ENCODE measurements at regions not wholly inside any gene's neighbourhood (a gene's known extent, or its start where the extent isn't known, plus 50 kb on each side); places are given as distances from the start of the nearest gene placed in this dataset.
"Not testable (repeated sequence)": the region's sequence is repeated elsewhere in the genome, so short reads cannot be mapped to it uniquely, and the experiment has no call there.

DNA sequence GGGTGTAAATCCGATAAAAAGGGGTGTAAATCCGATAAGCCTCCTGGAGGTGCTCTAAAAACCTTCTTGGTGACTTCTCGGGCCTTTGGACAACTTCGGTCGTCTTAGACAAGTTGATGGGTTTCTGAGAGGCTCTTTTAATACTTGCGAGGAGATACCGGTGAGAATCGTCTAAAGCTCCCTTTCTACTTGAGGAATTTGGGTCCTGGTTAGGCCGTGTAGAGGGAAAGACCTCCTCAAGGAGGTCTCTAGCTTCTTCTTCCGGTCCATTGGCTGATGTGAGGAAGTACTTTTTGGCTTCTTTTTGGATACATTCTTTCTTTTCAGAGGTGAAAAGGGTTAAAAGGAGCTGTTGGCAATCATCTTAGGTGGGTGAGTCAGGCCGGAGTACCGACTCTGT lies 128.5 kb downstream of the ART5 start:
- DNase-seq, result not testable (repeated sequence)

DNA sequence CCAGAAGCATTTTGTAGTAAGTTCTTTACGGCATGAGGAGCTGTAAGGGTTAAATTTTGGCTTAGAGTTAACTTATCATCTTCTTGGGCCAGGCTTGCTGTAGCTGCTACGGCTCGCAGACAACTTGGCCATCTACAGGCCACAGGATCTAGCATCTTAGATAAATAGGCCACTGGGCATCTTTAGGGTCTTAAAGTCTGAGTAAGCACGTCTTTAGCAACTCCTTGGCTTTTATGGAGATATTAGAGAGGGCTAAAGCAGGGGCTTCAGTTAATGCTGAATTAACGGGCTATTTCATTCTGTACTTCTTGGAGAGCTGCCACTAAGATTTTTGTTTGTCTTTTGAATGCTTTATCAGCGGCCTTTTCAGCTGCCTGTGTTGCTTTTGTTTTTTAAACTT lies 129.0 kb downstream of the ART5 start:
- DNase-seq, result not testable (repeated sequence)

DNA sequence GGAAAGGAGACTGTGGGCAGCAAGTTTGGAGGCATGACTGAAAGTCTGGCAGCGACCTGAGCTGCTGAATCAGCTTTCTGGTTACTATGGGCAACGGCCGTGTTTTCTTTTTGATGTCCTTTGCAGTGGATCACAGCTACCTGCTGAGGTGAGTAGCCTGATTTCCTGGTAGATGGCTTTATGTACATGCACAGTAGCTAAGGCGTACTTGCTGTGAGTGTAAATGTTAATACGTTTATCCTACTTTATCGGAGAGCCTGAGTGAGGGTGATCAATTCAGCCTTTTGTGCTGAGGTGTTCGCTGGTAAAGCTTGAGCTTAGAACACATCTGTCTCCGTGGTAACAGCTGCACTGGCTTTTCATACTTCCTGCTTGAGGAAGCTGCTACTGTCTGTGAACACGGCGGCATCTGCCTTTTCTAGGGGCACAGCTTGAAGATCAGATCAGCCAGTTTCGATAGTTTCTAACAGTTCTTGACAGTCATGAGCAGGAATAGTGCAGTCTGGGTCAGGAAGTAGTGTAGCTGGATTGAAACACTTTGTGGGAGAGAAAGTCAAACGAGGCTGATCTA lies 129.6 kb downstream of the ART5 start:
- not testable (repeated sequence) for DNase-seq

DNA sequence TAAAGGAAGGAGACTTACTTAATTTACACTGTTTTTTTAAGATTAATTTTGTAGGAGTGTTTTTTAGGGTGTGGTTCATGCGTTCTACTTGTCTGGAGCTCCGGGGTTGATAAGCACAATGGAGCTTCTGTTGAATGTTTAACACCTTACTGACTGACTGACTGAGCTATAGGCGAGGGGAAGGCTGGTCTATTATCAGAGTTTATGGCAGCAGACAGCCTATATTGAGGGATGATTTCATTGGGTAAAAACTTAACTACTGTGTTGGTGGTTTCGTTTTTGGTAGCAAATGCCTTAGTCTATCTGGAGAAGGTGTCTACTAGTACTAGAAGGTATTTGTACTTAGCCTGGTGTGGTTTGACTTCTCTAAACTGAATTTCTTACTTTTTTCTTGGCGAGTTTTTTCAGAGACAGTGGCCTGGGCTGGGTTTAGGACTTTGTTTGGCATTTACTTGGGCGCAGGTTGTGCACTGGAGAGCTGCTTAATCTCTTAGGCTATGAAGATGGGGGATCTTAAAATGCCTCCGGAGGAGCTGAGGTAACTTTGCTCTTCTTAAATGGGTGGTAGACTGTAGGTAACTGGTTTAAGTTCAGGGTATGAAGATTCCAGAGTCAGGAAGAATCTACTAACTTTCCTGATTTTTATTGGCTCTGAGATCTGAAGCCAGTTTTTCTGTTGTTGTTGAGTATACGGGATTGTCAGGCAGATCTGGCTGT lies 130.2 kb downstream of the ART5 start:
- not testable (repeated sequence) for DNase-seq

DNA sequence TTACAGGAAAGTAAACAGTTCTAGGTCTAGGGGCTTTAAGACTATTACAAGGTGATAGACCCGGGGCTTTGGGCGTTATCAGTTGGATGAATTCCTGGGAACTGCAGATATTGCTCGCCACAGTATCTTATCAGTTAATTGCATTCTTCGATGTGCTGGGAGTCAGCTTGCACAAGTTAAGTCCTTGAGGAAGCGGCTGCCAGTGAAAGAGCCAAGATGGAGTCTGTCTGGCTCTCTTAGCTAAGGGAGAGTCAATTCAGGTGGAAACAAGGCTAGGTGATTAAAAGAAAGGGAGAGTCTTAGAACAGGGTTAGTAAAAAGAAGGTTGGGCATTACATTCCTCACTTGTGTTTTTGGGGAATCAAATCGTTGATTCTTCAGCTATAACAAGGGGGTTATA lies 130.6 kb upstream of the ZNF195 start:
- not testable (repeated sequence) for DNase-seq

DNA sequence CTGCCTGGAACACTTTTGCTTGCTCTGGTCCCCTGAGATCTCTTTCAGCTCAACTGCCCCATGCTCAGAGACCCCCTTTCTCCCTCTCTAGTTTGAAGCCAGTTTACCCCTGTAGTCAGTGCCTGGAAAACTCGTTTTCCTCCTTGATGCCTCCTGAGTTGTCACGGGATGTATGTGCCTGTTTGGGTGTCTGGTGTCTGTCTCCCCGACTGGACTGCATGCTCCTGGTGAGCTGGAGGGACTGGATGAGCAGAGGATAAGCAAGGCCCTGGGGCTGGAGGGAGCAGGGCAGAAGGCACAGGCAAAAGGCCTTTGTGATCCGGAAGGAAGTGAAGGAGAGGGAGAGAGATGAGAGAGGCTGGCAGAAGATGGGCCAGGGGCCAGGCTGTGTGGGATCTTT lies 120.3 kb upstream of the ZNF195 start:
- DNase-seq, result not testable (repeated sequence)

DNA sequence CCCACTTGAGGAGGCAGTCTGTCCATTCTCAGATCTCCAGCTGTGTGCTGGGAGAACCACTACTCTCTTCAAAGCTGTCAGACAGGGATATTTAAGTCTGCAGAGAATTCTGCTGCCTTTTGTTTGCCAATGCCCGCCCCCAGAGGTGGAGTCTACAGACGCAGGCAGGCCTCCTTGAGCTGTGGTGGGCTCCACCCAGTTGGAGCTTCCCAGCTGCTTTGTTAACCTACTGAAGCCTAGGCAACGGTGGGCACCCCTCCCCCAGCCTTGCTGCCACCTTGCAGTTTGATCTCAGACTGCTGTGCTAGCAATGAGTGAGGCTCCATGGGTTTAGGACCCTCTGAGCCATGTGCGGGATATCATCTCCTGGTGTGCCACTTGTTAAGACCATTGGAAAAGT lies 119.4 kb upstream of the ZNF195 start:
- not testable (repeated sequence) for DNase-seq

DNA sequence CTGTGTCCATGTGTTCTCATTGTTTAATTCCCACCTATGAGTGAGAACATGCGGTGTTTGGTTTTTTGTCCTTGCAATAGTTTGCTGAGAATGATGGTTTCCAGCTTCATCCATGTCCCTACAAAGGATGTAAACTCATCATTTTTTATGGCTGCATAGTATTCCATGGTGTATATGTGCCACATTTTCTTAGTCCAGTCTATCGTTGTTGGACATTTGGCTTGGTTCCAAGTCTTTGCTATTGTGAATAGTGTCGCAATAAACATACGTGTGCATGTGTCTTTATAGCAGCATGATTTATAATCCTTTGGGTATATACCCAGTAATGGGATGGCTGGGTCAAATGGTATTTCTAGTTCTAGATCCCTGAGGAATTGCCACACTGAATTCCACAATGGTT lies 114.2 kb upstream of the ZNF195 start:
- not testable (repeated sequence) for DNase-seq

DNA sequence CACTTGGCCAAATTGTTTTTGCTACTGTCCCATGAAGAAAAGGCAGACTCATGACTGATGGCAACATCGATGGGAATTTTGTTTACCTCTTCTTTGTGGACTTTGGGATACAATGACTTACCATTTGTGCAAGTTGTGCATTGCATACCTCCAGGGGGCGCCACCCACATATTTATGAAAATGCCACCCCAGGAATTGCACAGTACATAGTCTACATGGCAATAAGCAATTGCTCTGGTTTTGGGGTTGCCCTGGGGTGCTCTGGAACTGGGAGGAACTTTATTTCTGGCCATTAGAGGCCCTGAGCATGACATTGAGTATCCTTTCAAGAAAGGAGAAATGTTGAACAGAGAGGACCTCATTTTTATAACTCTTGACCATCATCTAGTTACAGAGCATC lies 109.1 kb upstream of the ZNF195 start:
- not testable (repeated sequence) for DNase-seq

DNA sequence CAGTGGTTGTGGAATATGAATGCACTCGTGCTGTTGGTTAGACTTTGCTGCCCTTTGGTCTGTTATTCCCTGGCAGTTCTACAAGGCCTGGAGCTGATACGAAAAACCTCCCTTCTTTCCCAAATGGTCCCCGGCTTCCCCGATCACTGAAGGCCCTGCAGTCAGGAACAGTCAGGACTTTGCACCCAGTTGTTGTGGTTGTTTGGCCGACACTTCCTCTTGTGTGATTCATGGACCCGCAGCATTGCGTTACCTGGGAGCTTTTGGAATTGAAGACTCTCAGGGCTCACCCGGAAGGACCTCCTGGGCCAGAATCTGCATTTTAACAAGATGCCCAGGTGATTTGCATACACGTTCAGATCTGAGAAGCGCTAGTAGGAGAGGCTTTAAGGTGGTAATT lies 106.8 kb upstream of the ZNF195 start:
- DNase-seq, result not testable (repeated sequence)

DNA sequence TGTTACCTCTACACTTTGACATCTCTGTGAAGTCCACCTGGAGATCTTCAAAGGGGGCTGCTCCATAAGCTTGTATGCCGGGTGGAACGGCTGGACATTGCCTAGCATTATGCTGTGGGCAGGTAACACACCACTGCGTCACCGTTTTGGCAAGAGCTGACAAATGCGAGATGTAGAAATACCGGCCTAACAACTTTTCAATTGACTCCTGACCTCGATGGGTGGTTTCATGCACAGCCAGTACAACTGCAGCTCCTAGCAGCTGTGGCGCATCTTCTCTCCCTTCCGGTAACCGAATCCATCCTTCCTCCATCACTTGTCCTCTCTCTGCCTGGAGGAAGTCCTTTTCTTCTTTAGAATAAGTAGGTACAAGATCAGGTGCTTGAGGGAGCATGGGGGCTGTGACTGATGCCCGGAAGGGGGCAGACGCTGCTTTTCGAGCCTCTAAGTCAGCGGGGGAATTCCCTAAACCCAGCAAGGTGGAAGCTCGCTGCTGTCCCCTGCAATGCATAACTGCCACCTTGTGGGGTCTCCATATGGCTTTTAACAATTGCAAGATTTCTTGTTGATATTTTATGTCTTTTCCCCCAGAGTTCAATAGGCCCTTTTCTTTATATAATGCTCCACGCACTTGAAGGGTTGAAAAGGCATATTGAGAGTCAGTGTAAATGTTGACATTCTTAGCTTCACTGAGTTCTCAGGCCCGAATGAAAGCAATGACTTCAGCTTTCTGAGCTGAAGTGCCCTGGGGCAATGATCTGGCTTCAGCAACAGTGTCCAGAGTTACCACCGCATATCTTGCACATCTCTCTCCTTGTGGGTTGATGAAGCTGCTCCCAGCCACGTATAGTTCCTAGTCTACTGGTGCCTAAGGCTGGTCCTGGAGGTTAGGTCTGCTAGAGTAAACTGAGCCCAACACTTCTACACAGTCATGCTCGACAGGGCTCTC lies 98.3 kb upstream of the ZNF195 start:
- not testable (repeated sequence) for DNase-seq

DNA sequence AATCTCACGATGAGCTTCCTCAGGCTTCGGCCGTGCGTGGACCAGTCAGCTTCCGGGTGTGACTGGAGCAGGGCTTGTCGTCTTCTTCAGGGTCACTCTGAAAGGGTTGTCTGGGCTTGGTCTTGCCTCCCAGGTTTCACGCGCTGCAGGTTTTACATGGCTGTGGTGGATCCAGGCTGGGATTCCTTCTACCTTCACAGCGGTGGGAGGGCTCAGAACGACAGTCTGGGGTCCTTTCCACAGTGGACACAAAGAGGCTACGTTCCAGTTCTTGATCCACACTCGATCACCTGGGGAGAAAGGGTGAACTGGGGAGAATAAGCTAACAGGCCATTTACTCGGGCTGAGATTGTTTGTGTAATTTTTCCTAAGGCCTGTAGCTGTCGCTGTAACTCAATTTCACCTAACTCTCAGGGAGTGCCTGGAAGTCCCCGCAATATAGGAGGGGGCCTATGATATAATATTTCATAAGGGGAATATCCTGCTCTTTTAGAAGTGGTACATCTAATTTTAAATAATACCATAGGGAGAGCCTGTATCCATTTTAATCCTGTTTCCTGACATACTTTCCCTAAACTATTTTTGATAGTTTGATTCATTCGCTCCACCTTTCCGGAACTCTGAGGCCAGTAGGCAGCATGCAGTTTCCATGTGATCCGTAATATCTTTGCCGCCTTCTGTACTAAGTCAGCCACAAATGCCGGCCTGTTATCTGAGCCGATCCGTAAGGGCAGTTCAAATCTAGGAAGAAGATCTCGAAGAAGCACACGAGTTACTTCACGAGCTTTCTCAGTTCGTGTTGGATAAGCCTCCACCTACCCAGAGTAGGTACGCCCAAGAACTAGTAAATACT lies 97.4 kb upstream of the ZNF195 start:
- DNase-seq, result not testable (repeated sequence)

DNA sequence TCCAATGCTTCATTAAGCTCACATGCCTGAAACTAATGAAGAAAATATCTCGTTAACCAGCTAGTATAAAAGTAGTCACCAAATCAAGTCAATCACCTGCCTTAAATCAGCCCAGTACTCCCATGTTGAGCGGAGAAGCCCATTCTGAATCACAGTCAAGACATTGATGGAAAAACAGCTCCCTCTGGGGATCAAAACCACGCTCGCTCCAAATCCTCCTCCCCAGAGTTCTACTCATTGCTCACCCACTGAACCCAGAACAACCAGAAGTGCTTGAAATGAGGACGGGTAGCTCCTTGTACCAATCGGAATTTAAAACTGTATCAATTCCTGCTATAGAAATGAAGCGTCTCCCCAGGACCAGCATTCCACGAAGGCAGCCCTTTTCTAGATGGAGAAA lies 90.0 kb upstream of the ZNF195 start:
- DNase-seq, result not testable (repeated sequence)

DNA sequence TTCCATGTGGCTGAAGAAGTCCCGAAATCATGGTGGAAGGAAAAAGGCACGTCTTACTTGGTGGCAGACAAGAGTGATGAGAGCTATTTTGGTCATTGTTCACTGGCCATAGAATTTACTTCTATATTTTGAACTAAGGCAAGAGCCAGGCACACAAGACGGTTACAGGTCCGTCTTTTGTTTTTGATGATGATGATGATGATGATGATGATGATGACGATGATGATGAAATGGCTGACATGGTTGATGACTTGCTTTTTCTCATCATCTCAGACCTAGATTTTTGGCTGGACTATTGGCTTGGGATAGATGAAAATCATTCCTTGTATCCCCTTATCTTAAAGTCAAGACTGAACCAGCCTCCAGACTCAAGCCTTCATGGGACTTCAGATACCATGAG lies 88.7 kb upstream of the ZNF195 start:
- DNase-seq, result not testable (repeated sequence)

DNA sequence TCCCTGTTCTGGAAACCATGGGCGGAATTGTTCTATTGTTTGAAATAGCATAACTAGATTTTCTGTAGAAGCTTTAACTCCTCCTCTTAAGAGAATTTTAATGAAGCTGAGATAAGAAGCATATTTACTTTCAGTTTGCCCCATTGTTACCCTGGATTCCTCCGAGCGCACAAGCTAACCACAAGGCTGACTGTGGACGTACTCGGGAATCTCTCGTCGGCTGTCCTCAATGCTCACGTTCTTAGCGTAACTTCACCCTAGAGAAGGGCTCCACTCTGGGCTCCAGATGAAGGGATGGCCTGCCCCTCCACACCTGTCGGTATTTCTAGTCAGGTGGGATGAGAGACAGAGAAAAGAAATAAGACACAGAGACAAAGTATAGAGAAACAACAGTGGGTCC lies 76.7 kb upstream of the ZNF195 start:
- not testable (repeated sequence) for DNase-seq

DNA sequence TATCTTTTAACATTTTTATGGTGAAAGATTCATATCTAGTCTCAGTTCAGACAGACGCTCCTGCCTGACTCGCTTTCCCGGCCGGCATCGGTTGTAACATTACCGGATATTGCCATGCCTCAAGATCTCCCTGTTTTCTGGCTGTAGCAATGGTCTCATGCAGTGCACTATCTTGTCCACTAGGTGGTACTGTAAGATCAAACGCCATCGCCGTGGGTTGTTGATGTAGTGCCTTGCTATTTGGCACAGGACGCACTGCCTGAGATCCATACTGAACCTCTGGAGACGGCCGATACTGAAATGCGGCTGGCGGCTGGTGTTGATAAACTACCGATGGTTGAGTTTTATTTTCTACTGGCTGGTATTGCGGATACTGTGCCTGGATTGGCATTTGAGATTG lies 75.9 kb upstream of the ZNF195 start:
- peak; percentile 14 for DNase-seq

DNA sequence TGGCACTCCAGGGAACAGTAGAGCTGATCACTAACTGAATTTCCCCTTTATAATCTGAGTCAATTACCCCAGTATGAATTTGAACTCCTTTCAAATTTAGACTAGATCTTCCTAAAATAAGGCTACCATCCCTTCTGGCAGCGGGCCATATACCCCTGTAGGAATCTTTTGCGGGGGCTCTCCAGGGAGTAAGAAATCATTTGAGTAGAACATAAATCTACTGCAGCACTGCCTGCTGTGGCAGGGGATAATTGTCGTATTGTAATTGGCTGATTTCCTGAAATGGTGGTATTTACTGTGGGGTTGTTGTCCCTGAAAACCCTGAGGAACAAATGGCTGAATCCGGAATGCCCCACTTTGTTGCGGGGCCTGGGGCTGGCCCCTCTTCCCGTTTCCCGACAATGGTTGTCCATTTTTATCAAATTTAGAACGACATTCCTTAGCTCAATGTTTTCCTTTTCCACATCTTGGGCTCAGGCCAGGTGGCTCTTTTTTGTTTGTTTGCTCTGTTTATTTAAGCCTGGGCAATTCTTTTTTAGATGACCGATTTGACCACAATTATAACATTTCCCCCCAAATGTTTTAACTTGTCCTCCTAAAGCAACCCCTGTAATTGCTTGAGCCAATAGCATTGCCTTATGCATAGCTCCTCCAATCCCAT lies 74.8 kb upstream of the ZNF195 start:
- DNase-seq, result not testable (repeated sequence)

DNA sequence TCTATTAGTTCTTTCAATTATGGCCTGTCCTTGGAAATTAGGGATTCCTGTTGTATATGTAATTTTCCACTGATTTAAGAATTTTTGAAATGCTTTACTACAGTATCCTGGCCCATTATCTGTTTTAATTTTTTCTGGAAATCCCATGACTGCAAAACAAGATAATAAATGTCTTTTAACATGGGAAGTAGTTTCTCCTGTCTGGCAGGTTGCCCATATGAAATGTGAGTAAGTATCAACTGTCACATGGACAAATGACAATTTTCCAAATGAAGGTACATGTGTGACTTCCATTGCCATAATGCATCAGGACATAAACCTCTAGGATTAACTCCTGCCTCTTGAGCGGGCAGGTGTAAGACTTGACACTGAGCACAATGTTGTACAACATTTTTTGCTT lies 71.9 kb upstream of the ZNF195 start:
- not testable (repeated sequence) for DNase-seq

DNA sequence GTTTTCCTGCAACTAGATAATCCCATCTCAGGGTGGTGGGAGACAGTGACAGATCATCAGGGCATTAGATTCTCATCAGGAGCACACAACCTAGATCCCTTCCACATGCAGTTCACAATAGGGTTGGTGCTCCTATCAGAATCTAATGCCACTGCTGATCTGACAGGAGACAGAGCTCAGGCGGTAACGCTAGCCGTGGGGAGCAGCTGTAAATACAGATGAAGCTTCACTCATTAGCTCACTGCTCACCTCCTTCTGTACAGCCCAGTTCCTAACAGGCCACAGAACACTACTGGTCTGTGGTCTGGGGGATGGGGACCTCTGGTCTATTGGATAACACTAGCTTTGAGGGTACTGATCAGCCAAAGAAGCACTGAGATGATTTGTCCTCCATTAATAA lies 66.6 kb upstream of the ZNF195 start:
- DNase-seq, result not testable (repeated sequence)

DNA sequence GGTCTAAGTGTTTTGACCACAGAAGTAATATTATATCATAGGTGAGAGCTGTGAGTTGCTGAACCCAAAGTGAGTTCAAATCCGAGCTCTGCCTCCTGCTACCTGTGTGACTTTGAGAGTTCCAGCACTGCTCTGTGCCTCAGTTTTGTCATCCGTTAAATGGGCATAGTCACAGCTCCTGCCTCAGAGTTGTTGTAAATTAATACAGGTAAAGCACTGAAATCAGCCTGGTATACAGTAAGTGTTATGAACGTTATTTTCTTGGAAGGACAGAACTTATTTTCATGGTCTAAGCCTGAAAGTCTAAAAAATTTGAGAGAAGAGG lies 65.4 kb upstream of the ZNF195 start:
- DNase-seq, result not testable (repeated sequence)

DNA sequence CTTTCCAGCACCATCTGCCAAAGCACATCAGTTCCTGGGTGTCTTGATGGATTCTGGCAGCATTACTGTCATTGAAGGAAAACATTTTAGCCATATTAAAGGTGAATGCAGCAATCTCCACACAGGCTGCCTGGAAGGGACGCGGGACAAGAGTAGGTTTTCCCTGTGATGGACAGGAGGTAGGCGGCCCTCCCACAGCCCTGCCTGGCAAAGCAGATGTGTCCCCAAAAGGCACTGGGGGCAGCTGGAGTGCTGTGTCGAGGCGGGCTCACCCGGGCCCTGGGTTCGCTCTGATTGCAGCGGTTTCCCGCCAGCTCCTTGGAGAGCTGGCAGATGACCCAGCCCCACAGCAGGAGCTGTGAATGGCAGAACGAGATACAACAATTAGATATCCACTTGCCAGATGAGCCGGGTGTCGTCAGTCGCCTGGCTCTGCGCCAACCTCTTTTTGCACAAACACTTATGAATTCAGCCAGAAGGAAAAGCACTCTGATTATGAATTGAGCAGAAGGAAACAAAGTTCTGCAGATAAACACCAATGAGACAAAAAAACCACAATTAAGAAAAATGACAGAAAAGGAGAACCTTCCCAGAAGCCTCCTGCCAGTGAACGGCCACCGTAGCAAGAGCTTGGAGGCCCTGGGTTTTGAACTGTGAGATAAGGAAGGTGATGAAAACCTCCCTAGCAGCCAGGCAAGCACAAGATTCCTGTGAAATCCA lies 64.9 kb upstream of the ZNF195 start:
- not testable (repeated sequence) for DNase-seq
